ENCODE measurements at regions not wholly inside any gene's neighbourhood (a gene's known extent, or its start where the extent isn't known, plus 50 kb on each side); places are given as distances from the start of the nearest gene placed in this dataset.

DNA sequence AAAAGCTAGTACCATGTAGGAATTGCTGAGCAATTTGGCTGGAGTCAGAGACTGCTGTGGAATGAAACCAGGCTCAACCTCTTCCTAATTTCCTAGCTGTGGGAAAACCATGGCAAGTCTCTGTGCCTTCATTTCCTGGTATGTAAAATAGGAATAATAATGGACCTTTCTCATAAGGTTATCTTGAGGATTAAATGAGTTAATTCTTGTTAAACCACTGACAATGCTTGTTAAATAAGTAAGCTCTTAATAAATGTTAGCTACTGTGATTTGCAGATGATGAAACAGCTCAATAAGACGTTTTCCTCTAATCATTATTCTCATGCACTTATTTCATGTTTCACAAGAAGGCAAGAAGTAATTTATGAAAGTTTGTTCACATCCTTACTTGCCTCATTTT lies 346.7 kb downstream of the RND3 start:
- DNase-seq (ENCODE audit: low read depth, low spot score) = no peak
- Histone ChIP-seq H3K9me1 (replicated peaks; ENCODE audit: control insufficient read depth, extremely low read depth, insufficient read depth, low read length) (no peaks in the 10 kb centered on the region), H3K79me2 (ENCODE audit: control insufficient read depth, insufficient read depth, low read length) (no peaks in the 10 kb centered on the region), H3K4me2 (ENCODE audit: insufficient read depth, low read length) (peak overlapping the region; percentile 88), H2AFZ (ENCODE audit: low read depth, low read length) (no peak overlapping the region), H3K4me3 (replicated peaks in 1 of 3; ENCODE audit: insufficient read depth in 1 of 3, low read depth in 1 of 3, low read length in 3 of 3) (no peak overlapping the region), H3K9ac (replicated peaks; ENCODE audit: extremely low read depth, insufficient read depth, low read length) (peak overlapping the region; percentile 83), H3K9me3 (replicated peaks; ENCODE audit: control insufficient read depth, insufficient read depth, low read length) (no peaks in the 10 kb centered on the region), H4K20me1 (replicated peaks; ENCODE audit: control insufficient read depth, extremely low read depth, insufficient read depth, low read length) (no peaks in the 10 kb centered on the region), H3K36me3 (ENCODE audit: control insufficient read depth in 2 of 2, extremely low read depth in 1 of 2, insufficient read depth in 2 of 2, low read length in 2 of 2) (no peaks in the 10 kb centered on the region), H3K4me1 (ENCODE audit: control insufficient read depth, extremely low read depth, insufficient read depth, low read length) (peaks cover 48% of the 10 kb centered on the region), H3K27ac (ENCODE audit: insufficient read depth, low read depth, low read length) (peak overlapping the region; percentile 99), H3K27me3 (ENCODE audit: control insufficient read depth in 2 of 2, insufficient read depth in 2 of 2, low read length in 2 of 2) (no peaks in the 10 kb centered on the region)
- POLR2A ChIA-PET = interaction anchor here (1.4 to 1.5 kb wide), 2 partner anchors 13 to 344 kb away, joined by 4 to 6 read pairs; no protein-coding TSS in a partner anchor
- BruUV-seq (replicated peaks) = no TSS peak
- CTCF ChIA-PET = interaction anchor here (0.6 to 4.4 kb wide), 11 partner anchors 10 to 1098 kb away, joined by 3 to 22 read pairs (median 6); no protein-coding TSS in a partner anchor
- no peak for FAIRE-seq
- dilution Hi-C loops (cut with MboI; ENCODE audit: extremely low pct_ligation_motif_present, low sequenced_read_pairs) = loop anchor here (25.0 kb wide), 1 partner anchor 347 kb away; the partner anchor contains the start of gene RND3
- no peak for TF ChIP-seq GATA2 (IDR thresholded peaks at IDR 0.05; ENCODE audit: insufficient read depth, insufficient read length, low read depth, low read length)
- intact Hi-C loops (cut with micrococcal nuclease) = loop anchor here (1.0 to 5.0 kb wide), 10 partner anchors 7 to 1097 kb away; no protein-coding TSS in a partner anchor

DNA sequence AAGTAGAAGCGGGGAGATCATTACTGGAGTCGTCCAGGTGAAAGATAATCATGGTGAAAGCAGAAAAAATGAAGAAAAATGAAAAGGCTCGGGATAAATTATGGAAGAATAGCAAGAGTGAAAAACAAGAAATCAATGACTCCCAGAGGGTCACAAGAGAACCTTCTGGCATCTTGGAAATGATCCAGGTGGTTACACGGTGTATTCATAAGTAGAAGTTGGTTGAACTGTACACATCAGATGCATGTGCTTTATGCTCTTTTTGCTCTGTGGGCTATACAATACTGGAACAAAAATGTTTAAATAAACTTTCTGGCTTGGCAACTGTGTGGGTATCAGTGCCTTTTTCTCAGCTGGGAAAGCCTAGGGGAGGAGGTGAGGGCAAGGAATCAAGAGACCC lies 348.9 kb downstream of the RND3 start:
- dilution Hi-C loops (cut with MboI; ENCODE audit: extremely low pct_ligation_motif_present, low sequenced_read_pairs) = loop anchor here (25.0 kb wide), 1 partner anchor 349 kb away; the partner anchor contains the start of gene RND3
- Histone ChIP-seq H3K9ac (replicated peaks; ENCODE audit: extremely low read depth, insufficient read depth, low read length) (no peak overlapping the region), H3K9me3 (replicated peaks; ENCODE audit: control insufficient read depth, insufficient read depth, low read length) (no peaks in the 10 kb centered on the region), H3K79me2 (ENCODE audit: control insufficient read depth, insufficient read depth, low read length) (no peaks in the 10 kb centered on the region), H3K4me2 (ENCODE audit: insufficient read depth, low read length) (no peak overlapping the region), H2AFZ (ENCODE audit: low read depth, low read length) (no peak overlapping the region), H3K9me1 (replicated peaks; ENCODE audit: control insufficient read depth, extremely low read depth, insufficient read depth, low read length) (no peaks in the 10 kb centered on the region), H3K27me3 (ENCODE audit: control insufficient read depth in 2 of 2, insufficient read depth in 2 of 2, low read length in 2 of 2) (no peaks in the 10 kb centered on the region), H3K4me3 (replicated peaks in 1 of 3; ENCODE audit: insufficient read depth in 1 of 3, low read depth in 1 of 3, low read length in 3 of 3) (no peak overlapping the region), H3K27ac (ENCODE audit: insufficient read depth, low read depth, low read length) (no peak overlapping the region), H3K36me3 (ENCODE audit: control insufficient read depth in 2 of 2, extremely low read depth in 1 of 2, insufficient read depth in 2 of 2, low read length in 2 of 2) (no peaks in the 10 kb centered on the region), H4K20me1 (replicated peaks; ENCODE audit: control insufficient read depth, extremely low read depth, insufficient read depth, low read length) (no peaks in the 10 kb centered on the region), H3K4me1 (ENCODE audit: control insufficient read depth, extremely low read depth, insufficient read depth, low read length) (peaks cover 43% of the 10 kb centered on the region)
- ChIA-PET POLR2A (no interaction called here), CTCF (no interaction called here)
- no peak for DNase-seq (ENCODE audit: low read depth, low spot score)
- FAIRE-seq = no peak
- TF ChIP-seq FOS (IDR thresholded peaks at IDR 0.05; ENCODE audit: borderline replicate concordance, insufficient read depth, low read length) (no peak), MYC (IDR thresholded peaks at IDR 0.05; ENCODE audit: low read depth, low read length) (no peak), EZH2 (IDR thresholded peaks at IDR 0.05; ENCODE audit: borderline replicate concordance, low read depth, low read length, severe bottlenecking) (no peak), JUN (IDR thresholded peaks at IDR 0.05; ENCODE audit: borderline replicate concordance, insufficient read depth, insufficient read length, low read depth) (no peak), GATA2 (IDR thresholded peaks at IDR 0.05; ENCODE audit: insufficient read depth, insufficient read length, low read depth, low read length) (no peak), POLR2A (IDR thresholded peaks at IDR 0.05; ENCODE audit: low read depth, low read length) (no peak), POLR2AphosphoS5 (IDR thresholded peaks at IDR 0.05; ENCODE audit: insufficient read depth, low read depth, low read length) (no peak)
- TF ChIP-seq, protein P1, sequence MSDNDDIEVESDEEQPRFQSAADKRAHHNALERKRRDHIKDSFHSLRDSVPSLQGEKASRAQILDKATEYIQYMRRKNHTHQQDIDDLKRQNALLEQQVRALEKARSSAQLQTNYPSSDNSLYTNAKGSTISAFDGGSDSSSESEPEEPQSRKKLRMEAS (IDR thresholded peaks at IDR 0.05; ENCODE audit: insufficient read depth, insufficient read length) = no peak
- TF ChIP-seq, protein P2, sequence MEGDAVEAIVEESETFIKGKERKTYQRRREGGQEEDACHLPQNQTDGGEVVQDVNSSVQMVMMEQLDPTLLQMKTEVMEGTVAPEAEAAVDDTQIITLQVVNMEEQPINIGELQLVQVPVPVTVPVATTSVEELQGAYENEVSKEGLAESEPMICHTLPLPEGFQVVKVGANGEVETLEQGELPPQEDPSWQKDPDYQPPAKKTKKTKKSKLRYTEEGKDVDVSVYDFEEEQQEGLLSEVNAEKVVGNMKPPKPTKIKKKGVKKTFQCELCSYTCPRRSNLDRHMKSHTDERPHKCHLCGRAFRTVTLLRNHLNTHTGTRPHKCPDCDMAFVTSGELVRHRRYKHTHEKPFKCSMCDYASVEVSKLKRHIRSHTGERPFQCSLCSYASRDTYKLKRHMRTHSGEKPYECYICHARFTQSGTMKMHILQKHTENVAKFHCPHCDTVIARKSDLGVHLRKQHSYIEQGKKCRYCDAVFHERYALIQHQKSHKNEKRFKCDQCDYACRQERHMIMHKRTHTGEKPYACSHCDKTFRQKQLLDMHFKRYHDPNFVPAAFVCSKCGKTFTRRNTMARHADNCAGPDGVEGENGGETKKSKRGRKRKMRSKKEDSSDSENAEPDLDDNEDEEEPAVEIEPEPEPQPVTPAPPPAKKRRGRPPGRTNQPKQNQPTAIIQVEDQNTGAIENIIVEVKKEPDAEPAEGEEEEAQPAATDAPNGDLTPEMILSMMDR (IDR thresholded peaks at IDR 0.05; ENCODE audit: extremely low read depth in 1 of 2, insufficient read depth in 1 of 2, low read depth in 1 of 2, low read length in 2 of 2) = no peak
- BruUV-seq (replicated peaks) = no TSS peak
- intact Hi-C loops (cut with micrococcal nuclease) = no loop called here
